ENCODE measurements at regions not wholly inside any gene's neighbourhood (a gene's known extent, or its start where the extent isn't known, plus 50 kb on each side); places are given as distances from the start of the nearest gene placed in this dataset.
"Not testable (repeated sequence)": the region's sequence is repeated elsewhere in the genome, so short reads cannot be mapped to it uniquely, and the experiment has no call there.

DNA sequence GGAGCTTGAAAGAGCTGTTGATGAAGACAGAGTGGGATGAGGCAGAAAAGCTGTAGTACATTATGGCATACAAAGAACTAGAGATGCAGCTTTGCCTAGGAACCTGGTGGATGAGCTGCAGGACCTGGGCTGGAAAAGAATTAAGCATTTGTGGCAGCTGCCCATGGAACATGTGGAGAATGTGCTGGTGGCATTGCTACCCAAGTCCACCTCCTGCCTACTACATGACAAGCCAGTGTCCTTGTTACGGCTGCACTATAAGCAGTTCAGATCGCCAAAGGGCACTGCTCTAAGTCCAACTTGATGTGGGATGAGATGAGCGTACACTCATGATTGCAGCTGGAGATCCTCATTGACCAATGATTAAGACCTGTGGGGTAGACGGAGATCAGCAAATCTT, 81.1 kb upstream of the ADPGK start:
- no peak for DNase-seq

GRCh38 chr15:72861354-72861910, 77.9 kb upstream of the ADPGK start:
- DNase-seq: no peak

DNA sequence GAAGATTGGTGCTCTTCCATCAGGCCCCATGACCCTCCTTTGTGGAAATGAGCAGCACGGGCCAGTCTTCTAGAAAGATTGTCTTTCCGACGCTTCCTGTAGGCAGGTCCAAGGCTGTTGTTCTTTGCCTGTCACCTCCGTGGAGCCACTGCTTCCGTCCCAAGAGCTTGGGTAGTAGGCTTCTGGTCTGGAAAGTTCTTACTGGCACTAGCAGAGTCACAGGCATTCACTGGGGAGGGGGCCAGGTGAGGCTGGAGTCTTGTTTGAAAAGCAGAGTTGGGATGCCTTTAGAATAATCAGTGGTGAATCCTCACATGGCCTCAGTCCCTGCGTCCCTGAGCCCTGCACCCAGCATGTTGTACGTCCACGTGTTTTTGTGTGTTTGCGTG, 76.2 kb upstream of the ADPGK start:
- no peak for DNase-seq

DNA sequence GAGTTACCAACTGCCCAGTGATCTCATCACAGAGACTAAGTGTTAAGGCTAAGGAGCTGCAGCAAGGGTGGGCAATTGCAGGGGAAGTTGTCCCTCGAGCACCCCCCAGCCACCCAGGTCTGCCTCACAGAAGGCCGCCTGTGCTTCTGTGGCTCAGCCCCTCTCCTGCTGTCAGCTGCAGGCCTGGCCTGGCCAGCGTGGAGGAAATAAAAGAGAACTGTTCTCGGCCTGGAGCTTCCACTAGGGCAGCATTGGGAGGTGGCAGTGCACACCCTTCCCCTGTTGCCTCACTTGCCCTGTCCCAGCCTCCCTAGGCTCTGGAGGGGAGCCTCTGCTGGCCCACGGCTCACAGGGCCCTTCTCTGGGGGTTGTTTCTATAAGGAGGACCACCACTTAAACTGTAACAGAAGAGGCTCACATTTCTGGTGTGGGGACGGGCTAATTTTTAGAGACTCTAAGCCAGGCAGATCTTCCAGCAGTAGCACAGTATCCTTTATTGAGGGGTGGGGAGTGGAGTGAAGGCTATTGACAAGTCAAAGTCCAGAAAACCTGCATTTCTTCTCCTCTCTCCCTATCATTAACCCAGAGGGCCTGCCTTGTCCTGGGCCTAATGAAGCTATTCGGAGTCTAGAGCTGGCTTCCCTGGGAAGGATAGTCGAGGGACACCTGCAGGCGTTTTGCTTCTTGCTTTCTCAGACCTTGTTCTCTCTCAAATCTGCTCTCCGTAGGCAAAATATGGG, 75.6 kb upstream of the ADPGK start:
- no peak for DNase-seq

- DNase-seq: no peak
Observed at GRCh38 chr15:72858205-72858604, 74.6 kb upstream of the ADPGK start.

DNA sequence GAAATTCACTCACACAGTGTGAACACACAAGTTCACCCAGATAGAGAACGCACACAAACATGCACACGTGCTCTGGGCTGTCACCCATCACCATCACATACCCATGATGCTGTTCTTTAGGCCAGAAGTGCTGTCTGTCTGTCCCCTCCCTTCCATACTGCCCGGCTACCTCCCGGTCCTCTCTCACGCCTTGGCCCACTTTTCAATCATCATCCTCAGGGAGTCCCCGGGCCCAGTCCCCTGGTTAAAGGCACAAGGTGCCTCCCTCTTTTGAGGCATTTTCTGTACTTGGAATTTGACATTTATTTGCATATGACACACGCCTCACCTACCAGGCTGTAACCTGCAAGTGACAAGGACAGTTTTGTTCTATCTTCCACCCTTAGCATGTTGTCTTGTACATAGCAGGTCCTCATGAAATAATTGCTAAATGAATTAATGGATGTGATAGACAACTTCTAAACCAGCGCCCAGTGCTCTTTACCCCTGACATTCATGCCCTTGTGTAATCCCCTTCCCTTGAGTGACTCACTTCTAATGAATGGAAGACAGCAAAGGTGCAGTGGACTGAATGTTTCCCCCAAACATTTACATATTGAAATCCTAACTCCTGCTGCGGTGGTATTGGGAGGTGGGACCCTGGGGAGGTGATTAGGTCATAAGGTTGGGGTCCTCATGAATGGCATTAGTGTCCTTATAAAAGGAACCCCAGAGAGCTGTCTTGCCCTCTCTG, 73.9 kb upstream of the ADPGK start:
- no peak for DNase-seq

- DNase-seq: no peak
Observed at GRCh38 chr15:72856549-72857040, 73.0 kb upstream of the ADPGK start.

GRCh38 chr15:72855791-72856190, 72.2 kb upstream of the ADPGK start:
- no peak for DNase-seq

DNA sequence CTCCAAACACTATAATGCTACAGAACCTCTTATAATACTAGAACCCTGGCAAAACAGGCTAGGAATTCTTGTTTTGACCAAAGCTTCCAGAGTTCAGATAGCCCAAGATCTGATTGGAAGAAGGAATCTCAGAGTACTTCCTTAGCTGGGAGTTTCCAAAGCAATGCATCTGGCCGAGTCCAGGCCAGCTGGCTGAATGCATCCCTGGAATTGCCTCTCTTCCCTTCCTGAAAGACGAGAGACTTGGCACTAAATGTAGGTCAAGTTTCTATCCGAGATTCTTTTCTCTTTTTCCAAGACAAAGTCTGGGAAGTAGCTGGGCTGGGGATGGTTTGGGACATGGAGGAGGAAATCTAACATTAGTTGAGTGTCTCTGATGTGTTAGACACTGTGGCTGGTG, 68.7 kb upstream of the ADPGK start:
- DNase-seq: no peak

GRCh38 chr15:72851586-72851985, 68.0 kb upstream of the ADPGK start:
- DNase-seq: no peak

DNA sequence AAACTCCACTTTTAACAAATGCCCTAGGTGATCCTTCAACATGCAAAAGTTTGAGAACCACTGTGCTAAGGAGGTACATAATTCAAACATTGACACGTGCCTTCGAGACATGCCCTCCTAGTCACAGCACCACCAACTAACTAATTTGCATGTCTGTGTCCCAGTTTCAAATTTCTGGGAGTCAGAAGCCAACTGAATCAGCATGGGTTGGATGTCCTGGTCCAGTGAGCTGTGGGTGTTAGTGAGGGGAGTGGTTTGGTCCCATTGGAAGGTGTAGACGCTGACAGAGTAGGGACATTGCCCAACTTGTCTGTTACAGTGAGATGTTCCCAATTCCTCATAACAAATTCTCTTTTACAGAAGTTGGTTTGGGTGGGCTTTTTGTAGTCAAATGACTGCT, 67.3 kb upstream of the ADPGK start:
- no peak for DNase-seq

DNA sequence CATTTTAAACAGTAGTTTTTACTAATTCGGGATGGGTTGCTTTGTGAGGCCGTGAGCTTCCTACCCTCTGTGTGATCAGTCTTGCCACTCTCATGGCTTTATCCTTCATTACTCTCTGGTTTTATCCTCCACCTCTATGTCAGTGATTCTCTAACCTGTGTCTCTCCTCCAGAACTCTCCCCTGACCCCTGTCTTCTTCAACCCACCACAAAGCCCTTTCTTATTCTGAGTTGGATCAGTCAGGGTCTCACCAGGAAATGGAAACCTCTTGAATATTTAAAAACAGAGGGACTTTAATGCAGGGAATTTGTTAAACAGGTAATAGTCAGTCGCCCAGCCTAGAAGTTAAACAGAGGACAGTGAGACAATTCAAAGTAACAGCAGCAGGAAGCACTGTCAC, 64.2 kb upstream of the ADPGK start:
- no peak for DNase-seq

DNA sequence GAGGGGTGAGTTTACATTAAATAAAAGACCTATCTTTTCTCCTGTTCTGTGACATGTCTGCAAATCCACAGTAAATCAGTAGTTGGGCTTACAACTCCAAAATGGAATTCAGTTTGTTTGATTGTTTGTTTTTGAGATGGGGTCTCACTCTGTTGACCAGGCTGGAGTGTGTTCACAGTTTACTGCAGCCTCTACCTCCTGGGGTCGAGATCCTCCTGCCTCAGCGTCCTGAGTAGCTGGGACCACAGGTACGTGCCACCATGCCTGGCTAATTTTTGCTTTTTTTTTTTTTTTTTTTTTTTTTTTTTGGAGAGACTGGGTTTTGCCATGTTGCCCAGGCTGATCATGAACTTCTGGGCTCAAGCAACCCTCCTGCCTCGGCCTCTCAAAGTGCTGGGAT, 63.5 kb upstream of the ADPGK start:
- no peak for DNase-seq

GRCh38 chr15:72845981-72846383, 62.4 kb upstream of the ADPGK start:
- DNase-seq: no peak

GRCh38 chr15:72844067-72844466, 60.5 kb upstream of the ADPGK start:
- DNase-seq: no peak

GRCh38 chr15:72843340-72843739, 59.8 kb upstream of the ADPGK start:
- not testable (repeated sequence) for DNase-seq

GRCh38 chr15:72840114-72840513, 56.6 kb upstream of the ADPGK start:
- no peak for DNase-seq

- no peak for DNase-seq
Observed at GRCh38 chr15:72838311-72838731, 54.8 kb upstream of the ADPGK start.

DNA sequence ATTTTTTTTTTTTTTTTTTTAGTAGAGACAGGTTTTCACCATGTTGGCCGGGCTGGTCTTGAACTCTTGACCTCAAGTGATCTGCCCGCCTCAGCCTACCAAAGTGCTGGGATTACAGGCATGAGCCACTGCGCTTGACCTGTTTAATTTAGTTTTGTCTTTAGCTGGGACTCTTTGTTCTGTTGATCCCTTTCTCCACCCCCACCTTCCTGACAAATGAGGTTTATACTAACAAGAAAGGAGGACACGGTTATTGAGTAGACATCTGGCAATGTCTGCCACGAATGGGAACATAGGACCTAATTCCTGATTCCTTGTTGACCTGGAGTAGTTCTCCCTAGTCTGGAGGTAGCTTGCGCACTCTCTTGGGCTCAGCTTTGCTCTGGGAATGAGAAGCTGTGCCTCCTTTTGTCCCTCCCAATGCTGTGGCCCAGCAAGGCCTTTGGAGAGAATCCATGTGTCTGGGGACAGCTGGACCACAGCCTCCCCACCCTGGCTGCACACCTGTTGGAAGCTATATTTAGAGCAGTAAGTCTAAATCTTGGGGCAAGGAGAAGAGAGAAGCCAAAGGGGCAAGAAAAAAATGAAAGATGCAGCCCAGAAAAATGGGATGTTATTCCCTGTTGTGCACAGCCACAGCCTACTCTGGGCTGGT, 53.2 kb upstream of the ADPGK start:
- no peak for DNase-seq

DNA sequence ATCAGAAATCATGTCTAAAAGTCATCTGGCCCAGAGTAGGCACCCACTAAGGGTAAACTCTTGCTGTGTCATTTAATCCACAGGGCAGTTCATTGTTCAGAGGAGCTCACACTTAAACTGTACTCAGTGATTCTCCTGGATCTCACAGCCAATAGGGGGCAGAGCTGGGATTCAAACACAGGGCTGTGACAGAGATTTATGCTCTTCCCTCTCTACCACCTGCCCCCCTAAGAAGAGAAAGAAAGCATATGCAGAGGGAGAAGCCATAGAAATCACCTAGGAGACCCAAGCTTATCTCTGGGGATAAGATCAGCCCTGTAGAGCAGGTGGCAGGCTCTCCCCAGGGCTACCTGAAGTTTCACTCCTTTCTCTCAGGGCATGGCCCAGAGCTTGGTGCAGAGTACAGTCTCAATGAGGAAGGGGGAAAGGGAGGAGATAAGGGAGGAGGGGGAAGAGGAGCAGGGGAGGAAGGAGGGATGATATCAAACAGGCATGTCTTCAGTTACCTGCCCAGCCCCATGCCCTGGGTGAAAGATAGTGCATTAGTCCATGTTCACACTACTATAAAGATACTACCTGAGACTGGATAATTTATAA, 51.8 kb upstream of the ADPGK start:
- peak; percentile 4 for DNase-seq

DNA sequence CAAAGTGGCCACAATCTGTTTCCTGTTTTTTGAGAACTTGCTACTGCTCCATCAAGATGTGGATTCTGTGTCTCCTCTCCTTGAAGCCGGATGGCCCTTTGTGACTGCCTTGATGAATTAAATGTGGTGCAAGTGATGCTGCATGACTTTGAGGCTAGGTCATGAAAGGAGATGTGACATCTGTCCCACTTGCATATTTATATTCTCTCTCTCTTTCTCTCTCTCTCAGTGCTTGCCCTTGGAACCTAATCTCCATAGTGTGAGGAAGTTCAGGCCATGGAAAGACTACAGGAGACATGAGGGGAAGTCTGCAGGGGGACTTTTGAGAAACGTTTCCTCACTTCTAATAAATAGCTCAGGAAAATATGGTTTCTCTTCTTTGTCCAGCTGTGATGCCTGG, 50.0 kb upstream of the ADPGK start:
- no peak for DNase-seq
